D721Med (cell line): ENCODE measurements at regions not wholly inside any gene's neighbourhood (a gene's known extent, or its start where the extent isn't known, plus 50 kb on each side); places are given as distances from the start of the nearest gene placed in this dataset.
"Not testable (repeated sequence)": the region's sequence is repeated elsewhere in the genome, so short reads cannot be mapped to it uniquely, and the experiment has no call there.

Source experiments
- DNase-seq: peaks from one replicate; pipeline ENCODE4 v3.0.0; 2011; ENCODE audit warnings: low spot score; ENCODE audit not compliant: insufficient read length
- FAIRE-seq: peaks from 2 replicates; lab custom pipeline; 2011; peaks lifted over from hg19 to GRCh38; lab: Jason Lieb, UNC
- TF ChIP-seq, protein P1 (sequence below): IDR thresholded peaks from 2 replicates; pipeline ENCODE4 v1.5.1; 2012; ENCODE audit warnings: mild to moderate bottlenecking, control low read depth; ENCODE audit not compliant: insufficient read depth; ENCODE audit errors: missing control alignments

- not testable (repeated sequence) for DNase-seq, FAIRE-seq
Measured at GRCh38 chr17:30731210-30732132, 93.0 kb downstream of the CRLF3 start.

GRCh38 chr17:30730837-30731209 lies 93.7 kb downstream of the CRLF3 start:
- DNase-seq, FAIRE-seq: not testable (repeated sequence)

DNA sequence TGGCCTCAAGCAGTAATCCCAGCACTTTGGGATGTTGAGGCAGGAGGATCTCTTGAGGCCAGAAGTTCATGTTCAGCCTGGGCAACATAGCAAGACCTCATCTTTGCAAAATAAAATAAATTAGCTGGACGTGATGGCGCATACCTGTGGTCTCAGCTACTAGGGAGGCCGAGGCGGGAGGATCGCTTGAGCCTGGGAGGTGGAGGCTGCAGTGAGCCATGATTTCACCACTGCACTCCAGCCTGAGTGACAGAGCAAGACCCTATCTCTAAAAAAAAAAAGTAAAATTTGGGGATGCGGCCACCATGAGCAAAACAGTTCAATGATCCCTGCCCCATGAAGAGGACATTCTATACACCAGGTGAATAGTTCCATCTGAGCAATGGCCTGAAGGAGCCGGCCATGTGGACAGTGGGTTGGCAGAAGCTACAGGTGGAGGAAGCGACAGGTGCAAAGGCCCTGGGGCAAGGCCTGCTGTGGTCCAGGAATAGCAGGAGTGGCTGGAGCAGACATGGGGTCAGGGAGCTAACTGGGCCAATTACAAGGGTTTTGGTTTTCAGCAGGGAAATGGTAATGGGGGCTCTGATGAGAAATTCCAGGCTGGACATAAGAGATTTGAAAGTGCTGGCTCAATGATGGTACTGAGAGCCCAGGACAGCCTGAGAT lies 94.2 kb downstream of the CRLF3 start:
- DNase-seq, FAIRE-seq: not testable (repeated sequence)

- DNase-seq, FAIRE-seq: not testable (repeated sequence)
Measured at GRCh38 chr17:30729471-30730170, 94.9 kb downstream of the CRLF3 start.

- DNase-seq, FAIRE-seq: not testable (repeated sequence)
Measured at GRCh38 chr17:30727517-30727916, 97.0 kb downstream of the CRLF3 start.

GRCh38 chr17:30726734-30727133 lies 97.8 kb downstream of the CRLF3 start:
- not testable (repeated sequence) for DNase-seq, FAIRE-seq

DNA sequence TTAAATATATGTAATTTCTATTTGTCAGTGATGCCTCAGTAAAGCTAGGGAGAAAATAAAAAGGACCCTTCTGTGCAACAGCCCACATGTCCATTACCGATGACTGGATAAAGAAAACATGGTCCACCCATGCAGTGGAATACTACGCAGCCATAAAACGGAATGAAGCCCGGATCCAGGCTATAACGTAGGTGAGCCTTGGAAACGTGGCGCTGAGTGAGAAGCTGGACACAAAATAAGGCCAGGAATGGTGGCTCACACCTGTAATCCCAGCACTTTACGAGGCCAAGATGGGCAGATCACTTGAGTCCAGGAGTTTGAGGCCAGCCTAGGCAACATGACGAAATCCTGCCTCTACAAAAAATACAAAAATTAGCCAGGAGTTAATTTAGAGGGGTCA lies 98.2 kb downstream of the CRLF3 start:
- FAIRE-seq, DNase-seq: not testable (repeated sequence)

- DNase-seq, FAIRE-seq: not testable (repeated sequence)
Measured at GRCh38 chr17:30724034-30724650, 100.3 kb downstream of the CRLF3 start.

DNA sequence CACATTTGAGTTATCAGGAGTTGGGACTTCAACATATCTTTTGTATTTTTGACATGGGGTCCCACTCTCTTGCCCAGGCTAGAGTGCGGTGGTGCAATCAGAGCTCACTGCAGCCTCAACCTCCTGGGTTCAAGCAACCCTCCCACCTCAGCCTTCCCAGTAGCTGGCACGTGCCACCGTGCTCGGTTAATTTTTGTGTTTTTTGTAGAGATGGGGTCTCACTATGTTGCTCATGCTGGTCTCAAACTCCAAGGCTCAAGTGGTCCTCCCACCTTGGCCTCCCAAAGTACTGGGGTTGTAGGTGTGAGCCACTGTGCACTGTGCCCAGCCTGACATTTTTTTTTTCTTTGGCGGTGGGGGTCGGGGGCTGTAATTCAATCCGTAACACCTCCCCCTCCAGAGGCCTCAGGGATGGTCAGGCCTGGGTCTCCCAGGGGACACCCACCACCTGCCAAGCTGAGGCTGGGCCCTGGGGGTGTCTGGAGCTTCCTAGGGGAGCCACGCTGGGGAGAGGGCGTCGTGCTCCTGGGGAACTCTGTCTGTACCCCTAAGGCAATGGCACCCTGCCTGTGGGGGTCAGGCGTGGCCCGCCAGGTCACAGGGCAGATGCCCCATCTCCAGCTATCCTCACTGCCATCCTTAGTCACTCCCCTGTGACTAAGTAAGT lies 102.2 kb downstream of the CRLF3 start:
- not testable (repeated sequence) for FAIRE-seq, DNase-seq

- FAIRE-seq, DNase-seq: not testable (repeated sequence)
Measured at GRCh38 chr17:30720971-30721370, 103.5 kb downstream of the CRLF3 start.

DNA sequence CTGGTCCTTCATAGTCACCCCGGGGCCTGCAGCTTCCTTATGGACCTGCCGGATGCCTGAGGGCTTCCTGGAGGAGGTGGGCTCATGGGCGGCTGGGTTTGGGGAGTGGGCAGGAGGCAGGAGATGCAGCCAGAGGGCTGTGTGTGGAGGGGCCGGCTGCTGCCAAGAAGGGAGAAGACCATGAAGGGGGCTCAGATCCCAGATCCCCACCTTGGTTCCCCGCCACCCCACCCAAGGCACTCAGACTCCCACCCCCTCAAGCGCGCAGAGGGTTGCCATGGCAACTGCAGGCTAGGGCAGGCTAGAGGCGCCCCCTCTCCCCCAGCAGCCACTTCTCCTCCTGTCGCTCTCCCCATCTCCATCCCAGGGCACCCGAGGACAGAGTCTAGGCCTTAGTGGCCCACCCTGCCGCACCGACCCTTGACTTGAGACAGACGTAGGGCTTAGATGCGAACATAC lies 104.5 kb downstream of the CRLF3 start:
- TF ChIP-seq, protein P1, sequence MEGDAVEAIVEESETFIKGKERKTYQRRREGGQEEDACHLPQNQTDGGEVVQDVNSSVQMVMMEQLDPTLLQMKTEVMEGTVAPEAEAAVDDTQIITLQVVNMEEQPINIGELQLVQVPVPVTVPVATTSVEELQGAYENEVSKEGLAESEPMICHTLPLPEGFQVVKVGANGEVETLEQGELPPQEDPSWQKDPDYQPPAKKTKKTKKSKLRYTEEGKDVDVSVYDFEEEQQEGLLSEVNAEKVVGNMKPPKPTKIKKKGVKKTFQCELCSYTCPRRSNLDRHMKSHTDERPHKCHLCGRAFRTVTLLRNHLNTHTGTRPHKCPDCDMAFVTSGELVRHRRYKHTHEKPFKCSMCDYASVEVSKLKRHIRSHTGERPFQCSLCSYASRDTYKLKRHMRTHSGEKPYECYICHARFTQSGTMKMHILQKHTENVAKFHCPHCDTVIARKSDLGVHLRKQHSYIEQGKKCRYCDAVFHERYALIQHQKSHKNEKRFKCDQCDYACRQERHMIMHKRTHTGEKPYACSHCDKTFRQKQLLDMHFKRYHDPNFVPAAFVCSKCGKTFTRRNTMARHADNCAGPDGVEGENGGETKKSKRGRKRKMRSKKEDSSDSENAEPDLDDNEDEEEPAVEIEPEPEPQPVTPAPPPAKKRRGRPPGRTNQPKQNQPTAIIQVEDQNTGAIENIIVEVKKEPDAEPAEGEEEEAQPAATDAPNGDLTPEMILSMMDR, result no peak
- DNase-seq (no peak), FAIRE-seq (no peak)
